Subcutaneous abdominal adipose tissue (tissue), 5 donors: ENCODE measurements at regions not wholly inside any gene's neighbourhood (a gene's known extent, or its start where the extent isn't known, plus 50 kb on each side); places are given as distances from the start of the nearest gene placed in this dataset.

ENCODE experiments used
- H3K27ac ChIP-seq: one replicate; pipeline ENCODE4 v1.7.0; 2013; ENCODE audit warnings: low read depth, mild to moderate bottlenecking, inconsistent platforms, low read length, moderate library complexity
- H3K27me3 ChIP-seq, 5 donors: one replicate each; pipeline ENCODE4 v1.7.0; 2013; ENCODE audit warnings: low read length in 5 of 5, inconsistent platforms in 1 of 5; ENCODE audit not compliant: control insufficient read depth in 5 of 5, insufficient read depth in 4 of 5
- H3K36me3 ChIP-seq, 5 donors: one replicate each; pipeline ENCODE4 v1.7.0; 2013; ENCODE audit warnings: low read length in 5 of 5; ENCODE audit not compliant: control insufficient read depth in 5 of 5, insufficient read depth in 5 of 5
- H3K4me1 ChIP-seq, 5 donors: one replicate each; pipeline ENCODE4 v1.7.0; 2013; ENCODE audit warnings: low read length in 5 of 5, mild to moderate bottlenecking in 3 of 5, moderate library complexity in 1 of 5; ENCODE audit not compliant: control insufficient read depth in 5 of 5, insufficient read depth in 5 of 5
- H3K4me3 ChIP-seq, 5 donors: one replicate each; pipeline ENCODE4 v1.7.0; 2013; ENCODE audit warnings: low read length in 5 of 5, low read depth in 1 of 5
- H3K9ac ChIP-seq, 5 donors: one replicate each; pipeline ENCODE4 v1.7.0; 2013; ENCODE audit warnings: low read length in 5 of 5, mild to moderate bottlenecking in 4 of 5, moderate library complexity in 3 of 5
- H3K9me3 ChIP-seq, 5 donors: one replicate each; pipeline ENCODE4 v1.7.0; 2013; ENCODE audit warnings: low read length in 5 of 5; ENCODE audit not compliant: control insufficient read depth in 5 of 5
- donor health status: healthy.
- donor health status: healthy.
- donor health status: healthy.
- donor health status: healthy.
- donor health status: healthy.

- Histone ChIP-seq H3K27ac (no peak overlapping the region), H3K36me3 (no peaks in the 10 kb centered on the region), H3K27me3 (peaks cover 0 to 30% (median 15%) of the 10 kb centered on the region in 5 donors), H3K9me3 (peaks cover 11 to 21% (median 15%) of the 10 kb centered on the region in 5 donors), H3K4me3 (no peak overlapping the region), H3K9ac (no peak overlapping the region), H3K4me1 (no peaks in the 10 kb centered on the region)
Measured at GRCh38 chr9:96183751-96184150, 118.2 kb downstream of the HSD17B3 start.

DNA sequence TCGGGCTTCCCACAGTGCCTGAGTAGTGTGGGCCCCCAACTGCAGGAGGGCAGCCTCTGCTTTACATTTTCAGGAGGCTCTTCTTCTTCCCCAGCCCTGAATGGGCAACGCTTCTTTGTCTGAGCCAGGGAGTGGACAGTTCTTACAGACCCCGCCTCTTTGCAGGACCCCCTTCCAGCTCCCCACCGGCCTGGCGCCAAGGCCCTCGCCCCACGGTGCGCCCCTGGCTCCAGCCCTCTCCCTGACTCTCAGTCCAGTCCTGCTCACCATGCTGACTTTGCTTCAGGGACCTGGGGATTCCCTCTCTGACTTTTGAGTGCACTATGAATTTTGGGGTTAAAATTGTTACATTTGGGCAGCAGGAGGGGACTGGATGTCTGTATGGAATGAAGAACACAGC is 123.8 kb downstream of the HSD17B3 start:
- H3K4me3 ChIP-seq = no peak overlapping the region
- no peak overlapping the region for H3K9ac ChIP-seq
- H3K36me3 ChIP-seq = no peaks in the 10 kb centered on the region
- H3K27me3 ChIP-seq = peaks cover 0 to 8% (median 3%) of the 10 kb centered on the region in 5 donors
- H3K4me1 ChIP-seq = no peaks in the 10 kb centered on the region
- no peaks in the 10 kb centered on the region for H3K9me3 ChIP-seq
- no peak overlapping the region for H3K27ac ChIP-seq

GRCh38 chr9:96177719-96178028 is 124.3 kb downstream of the HSD17B3 start:
- Histone ChIP-seq H3K27me3 (peaks cover 0 to 8% (median 4%) of the 10 kb centered on the region in 5 donors), H3K4me1 (no peaks in the 10 kb centered on the region), H3K36me3 (no peaks in the 10 kb centered on the region), H3K9me3 (no peaks in the 10 kb centered on the region), H3K4me3 (no peak overlapping the region), H3K9ac (no peak overlapping the region), H3K27ac (no peak overlapping the region)

- Histone ChIP-seq H3K4me1 (no peaks in the 10 kb centered on the region), H3K4me3 (no peak overlapping the region), H3K9me3 (no peaks in the 10 kb centered on the region), H3K27ac (no peak overlapping the region), H3K36me3 (no peaks in the 10 kb centered on the region), H3K27me3 (peaks cover 0 to 9% (median 7%) of the 10 kb centered on the region in 5 donors), H3K9ac (no peak overlapping the region)
Measured at GRCh38 chr9:96177005-96177718, 124.8 kb downstream of the HSD17B3 start.

GRCh38 chr9:96175796-96176195 is 126.2 kb downstream of the HSD17B3 start:
- no peaks in the 10 kb centered on the region for H3K36me3 ChIP-seq
- H3K9me3 ChIP-seq = no peaks in the 10 kb centered on the region
- H3K27ac ChIP-seq = no peak overlapping the region
- no peak overlapping the region for H3K9ac ChIP-seq
- H3K4me3 ChIP-seq = no peak overlapping the region
- no peaks in the 10 kb centered on the region for H3K4me1 ChIP-seq
- peaks cover 0 to 8% (median 7%) of the 10 kb centered on the region in 5 donors for H3K27me3 ChIP-seq

DNA sequence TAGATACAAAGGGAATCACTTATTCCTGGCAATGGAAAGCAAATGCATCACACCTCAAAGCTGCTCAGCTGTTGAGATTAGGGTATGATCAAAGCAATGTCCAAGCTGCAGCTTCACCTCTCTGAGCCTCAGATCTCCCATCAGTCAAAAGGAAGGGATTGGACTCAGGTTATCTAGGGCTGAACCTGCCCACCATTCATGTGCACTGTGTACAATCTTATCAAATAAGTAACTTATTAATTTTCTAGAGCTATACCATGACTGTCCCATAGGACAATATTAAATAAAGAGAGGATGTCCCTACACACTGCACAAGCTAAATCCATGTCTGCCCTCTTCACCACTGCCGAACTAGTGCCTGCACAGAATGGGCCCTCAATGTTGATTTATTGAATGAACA is 127.0 kb downstream of the HSD17B3 start:
- H3K4me1 ChIP-seq = no peaks in the 10 kb centered on the region
- peaks cover 0 to 8% (median 7%) of the 10 kb centered on the region in 5 donors for H3K27me3 ChIP-seq
- H3K4me3 ChIP-seq = no peak overlapping the region
- H3K36me3 ChIP-seq = no peaks in the 10 kb centered on the region
- H3K9me3 ChIP-seq = no peaks in the 10 kb centered on the region
- no peak overlapping the region for H3K27ac ChIP-seq
- no peak overlapping the region for H3K9ac ChIP-seq

- Histone ChIP-seq H3K9me3 (no peaks in the 10 kb centered on the region), H3K27me3 (peaks cover 0 to 8% (median 6%) of the 10 kb centered on the region in 5 donors), H3K4me1 (no peaks in the 10 kb centered on the region), H3K27ac (no peak overlapping the region), H3K9ac (no peak overlapping the region), H3K36me3 (no peaks in the 10 kb centered on the region), H3K4me3 (no peak overlapping the region)
Measured at GRCh38 chr9:96174371-96174770, 127.6 kb downstream of the HSD17B3 start.

DNA sequence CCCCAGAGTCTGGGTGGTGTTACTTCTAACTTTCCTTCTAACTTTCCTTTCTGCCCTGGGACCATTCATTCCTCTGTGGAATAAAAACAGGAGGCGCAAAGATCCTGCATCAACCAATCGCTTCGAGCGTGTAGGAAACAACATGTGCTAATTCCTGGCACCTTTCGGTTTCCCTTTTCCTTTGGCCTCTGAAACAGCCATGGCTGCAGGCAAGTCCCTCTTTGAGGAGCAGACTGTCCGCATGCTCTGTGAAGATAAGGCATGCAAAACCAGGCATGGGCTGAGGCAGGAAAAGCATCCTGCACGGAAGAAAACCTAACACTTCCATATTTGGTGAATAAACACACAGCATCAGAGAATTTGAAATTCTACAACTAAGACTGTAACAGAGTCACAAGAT is 128.3 kb downstream of the HSD17B3 start:
- no peak overlapping the region for H3K9ac ChIP-seq
- H3K9me3 ChIP-seq = no peaks in the 10 kb centered on the region
- no peak overlapping the region for H3K4me3 ChIP-seq
- peaks cover 0 to 8% (median 6%) of the 10 kb centered on the region in 5 donors for H3K27me3 ChIP-seq
- H3K4me1 ChIP-seq = no peaks in the 10 kb centered on the region
- no peaks in the 10 kb centered on the region for H3K36me3 ChIP-seq
- H3K27ac ChIP-seq = no peak overlapping the region

DNA sequence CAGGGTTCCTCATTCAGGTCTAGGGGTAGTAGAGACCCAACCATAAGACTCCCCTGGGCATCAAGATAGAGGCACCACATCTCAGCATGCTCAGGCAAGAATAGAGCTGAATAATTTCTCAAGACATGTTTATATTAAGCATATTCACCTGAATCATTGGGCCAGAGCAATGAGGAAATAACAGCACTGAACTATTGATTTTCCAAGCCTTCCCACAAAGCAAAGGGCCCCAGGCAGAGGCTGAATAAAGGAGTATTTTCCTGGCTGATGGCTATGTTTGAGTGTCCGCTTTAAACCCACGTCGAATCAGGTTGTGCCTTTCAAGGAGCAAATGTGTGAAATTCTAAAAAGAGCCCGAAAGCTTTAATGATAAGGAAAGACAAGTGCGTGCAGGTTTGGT is 129.2 kb downstream of the HSD17B3 start:
- no peaks in the 10 kb centered on the region for H3K4me1 ChIP-seq
- no peak overlapping the region for H3K9ac ChIP-seq

DNA sequence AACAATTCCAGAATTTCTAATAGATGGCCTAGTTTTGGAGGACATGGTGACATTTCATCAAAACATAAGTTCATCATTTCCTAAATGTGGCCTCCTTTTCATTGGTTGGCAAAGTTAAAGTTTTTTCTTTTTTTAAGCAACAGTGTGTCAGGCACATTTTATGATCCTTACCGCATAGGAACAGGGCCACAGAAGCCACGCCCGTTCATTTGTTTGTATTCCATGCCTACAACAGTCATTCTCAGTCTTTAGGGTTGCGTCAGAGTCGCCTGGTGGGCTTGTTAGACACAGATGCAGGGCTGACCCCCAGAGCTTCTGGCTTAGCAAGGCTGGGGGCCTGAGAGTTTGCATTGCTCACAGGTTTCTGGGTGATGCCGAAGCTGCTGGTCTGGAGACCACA is 130.2 kb downstream of the HSD17B3 start:
- Histone ChIP-seq H3K4me3 (no peak overlapping the region), H3K27ac (no peak overlapping the region), H3K36me3 (no peaks in the 10 kb centered on the region), H3K27me3 (peaks cover 0 to 7% (median 3%) of the 10 kb centered on the region in 5 donors), H3K9me3 (no peaks in the 10 kb centered on the region), H3K4me1 (no peaks in the 10 kb centered on the region), H3K9ac (no peak overlapping the region)

More for the DNA sequence above, 129.2 kb downstream of the HSD17B3 start:
- Histone ChIP-seq H3K27me3 (peaks cover 0 to 7% (median 3%) of the 10 kb centered on the region in 5 donors), H3K4me3 (no peak overlapping the region), H3K36me3 (no peaks in the 10 kb centered on the region), H3K27ac (no peak overlapping the region), H3K9me3 (no peaks in the 10 kb centered on the region)
